Right atrium auricular region (tissue), 2 donors: ENCODE measurements at regions not wholly inside any gene's neighbourhood (a gene's known extent, or its start where the extent isn't known, plus 50 kb on each side); places are given as distances from the start of the nearest gene placed in this dataset.
A peak's percentile ranks its signal among the peaks of the same experiment; 100 is the strongest.

Source experiments
- DNase-seq: peaks from one replicate; pipeline ENCODE4 v3.0.0-alpha.2; 2019; ENCODE audit warnings: low spot score
- H3K27ac ChIP-seq, 2 donors: fragments of 200-600 bp; sonication (generic); 1 replicate in 1 of 2; 2 replicates in 1 of 2; pipeline ENCODE4 v1.5.1; 2016 to 2019
- H3K27me3 ChIP-seq, 2 donors: fragments of 200-600 bp; sonication (generic); one replicate each; pipeline versions ENCODE4 v1.5.1 to v1.6.0; 2017 to 2019
- H3K36me3 ChIP-seq: fragments of 200-600 bp; sonication (generic); one replicate; pipeline ENCODE4 v1.5.1; 2016
- H3K4me1 ChIP-seq, 2 donors: fragments of 200-600 bp; sonication (generic); one replicate each; pipeline versions ENCODE4 v1.5.1 to v1.6.0; 2017 to 2019
- H3K4me3 ChIP-seq, 2 donors: fragments of 200-600 bp; sonication (generic); 1 replicate in 1 of 2; 2 replicates in 1 of 2; pipeline ENCODE4 v1.5.1; 2017 to 2019; ENCODE audit warnings: mild to moderate bottlenecking in 1 of 2, moderate library complexity in 1 of 2
- H3K9me3 ChIP-seq, 2 donors: fragments of 200-600 bp; sonication (generic); one replicate each; pipeline ENCODE4 v1.5.1; 2019
- CTCF ChIP-seq, 2 donors: fragments of 200-600 bp; sonication (generic); IDR thresholded peaks; one replicate each; pipeline ENCODE4 v1.5.1; 2019; ENCODE audit warnings: antibody characterized with exemption in 2 of 2

GRCh38 chr10:32153931-32154330 lies 97.7 kb upstream of the KIF5B start:
- H3K36me3 ChIP-seq = no peaks in the 10 kb centered on the region
- H3K27me3 ChIP-seq = no peaks in the 10 kb centered on the region
- H3K4me3 ChIP-seq = no peak overlapping the region
- DNase-seq = no peak
- H3K4me1 ChIP-seq = peaks cover 0 to 14% of the 10 kb centered on the region in 2 donors
- peaks cover 0 to 15% of the 10 kb centered on the region in 2 donors for H3K9me3 ChIP-seq
- no peak overlapping the region for H3K27ac ChIP-seq
- no peak for TF ChIP-seq CTCF (IDR thresholded peaks at IDR 0.05)

GRCh38 chr10:32153252-32153651 lies 97.0 kb upstream of the KIF5B start:
- Histone ChIP-seq H3K36me3 (no peaks in the 10 kb centered on the region), H3K4me3 (no peak overlapping the region), H3K27me3 (no peaks in the 10 kb centered on the region), H3K9me3 (peaks cover 0 to 15% of the 10 kb centered on the region in 2 donors), H3K4me1 (peaks cover 0 to 14% of the 10 kb centered on the region in 2 donors), H3K27ac (no peak overlapping the region)
- TF ChIP-seq CTCF (IDR thresholded peaks at IDR 0.05) = no peak
- DNase-seq = no peak

GRCh38 chr10:32151871-32152270 lies 95.6 kb upstream of the KIF5B start:
- Histone ChIP-seq H3K4me1 (peaks cover 0 to 14% of the 10 kb centered on the region in 2 donors), H3K4me3 (no peak overlapping the region), H3K27me3 (no peaks in the 10 kb centered on the region), H3K27ac (no peak overlapping the region), H3K36me3 (no peaks in the 10 kb centered on the region), H3K9me3 (peaks cover 0 to 15% of the 10 kb centered on the region in 2 donors)
- no peak for TF ChIP-seq CTCF (IDR thresholded peaks at IDR 0.05)
- DNase-seq = no peak

GRCh38 chr10:32150532-32151101 lies 94.4 kb upstream of the KIF5B start:
- Histone ChIP-seq H3K36me3 (no peaks in the 10 kb centered on the region), H3K27ac (no peak overlapping the region), H3K4me3 (no peak overlapping the region), H3K4me1 (peaks cover 0 to 14% of the 10 kb centered on the region in 2 donors), H3K27me3 (no peaks in the 10 kb centered on the region), H3K9me3 (peaks cover 0 to 15% of the 10 kb centered on the region in 2 donors)
- TF ChIP-seq CTCF (IDR thresholded peaks at IDR 0.05) = no peak
- DNase-seq = no peak

- H3K36me3 ChIP-seq = no peaks in the 10 kb centered on the region
- TF ChIP-seq CTCF (IDR thresholded peaks at IDR 0.05) = no peak
- no peaks in the 10 kb centered on the region for H3K27me3 ChIP-seq
- peaks cover 0 to 14% of the 10 kb centered on the region in 2 donors for H3K4me1 ChIP-seq
- peak; percentile 90 for DNase-seq
- H3K27ac ChIP-seq = peak overlapping the region; percentile 58 to 76
- H3K4me3 ChIP-seq = peak overlapping the region in 1 of 2 donors; percentile 5
- peaks cover 0 to 15% of the 10 kb centered on the region in 2 donors for H3K9me3 ChIP-seq
These were observed 93.2 kb upstream of the KIF5B start for GRCh38 chr10:32149252-32149955.
